ENCODE measurements at regions not wholly inside any gene's neighbourhood (a gene's known extent, or its start where the extent isn't known, plus 50 kb on each side); places are given as distances from the start of the nearest gene placed in this dataset.

DNA sequence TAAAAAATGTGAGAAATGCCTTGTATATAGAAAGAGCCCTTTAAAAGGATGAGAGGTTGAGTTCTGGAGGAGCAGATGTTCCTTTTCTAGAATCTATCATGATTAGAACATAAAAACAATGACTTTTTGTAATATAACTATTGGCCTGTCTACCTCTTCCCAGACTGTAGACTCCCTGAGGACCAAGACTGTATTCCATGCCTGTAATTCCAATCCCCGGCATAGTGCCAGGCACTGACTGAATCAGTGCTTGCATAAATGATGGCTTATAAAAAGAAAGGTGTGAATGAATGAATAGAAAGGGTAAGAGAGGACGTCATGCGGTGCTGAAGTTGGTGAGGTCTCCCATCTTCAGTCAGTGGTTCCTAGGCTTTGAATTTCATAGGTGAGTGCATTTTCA lies 92.6 kb upstream of the GDNF start:
- TF ChIP-seq CTCF (IDR thresholded peaks at IDR 0.05; ENCODE audit: low read length): no peak
- no peak for TF ChIP-seq EZH2 (IDR thresholded peaks at IDR 0.05; ENCODE audit: borderline replicate concordance, low read length)
